ENCODE measurements at regions not wholly inside any gene's neighbourhood (a gene's known extent, or its start where the extent isn't known, plus 50 kb on each side); places are given as distances from the start of the nearest gene placed in this dataset.

DNA sequence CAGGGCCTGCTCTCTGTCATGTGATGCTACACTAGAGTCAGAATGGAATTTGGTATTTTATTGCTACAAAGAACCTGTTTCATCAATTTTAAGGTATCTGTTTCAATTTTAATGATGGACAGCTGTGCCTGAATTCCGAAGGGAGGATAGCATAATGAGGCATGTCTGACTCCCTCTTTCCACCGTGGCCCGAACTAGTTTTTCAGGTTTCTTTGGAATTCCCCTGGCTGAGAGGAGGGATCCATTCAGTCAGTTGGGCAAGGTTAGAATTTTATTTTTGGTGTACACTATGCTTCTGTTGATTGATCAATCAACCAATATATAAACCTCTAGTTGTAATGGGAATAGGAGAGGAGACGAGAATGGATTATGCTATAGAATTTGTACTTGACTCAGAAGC lies 761.8 kb downstream of the FAM133A start:
- no peak for TF ChIP-seq EP300 (IDR thresholded peaks at IDR 0.05; ENCODE audit: borderline replicate concordance)

DNA sequence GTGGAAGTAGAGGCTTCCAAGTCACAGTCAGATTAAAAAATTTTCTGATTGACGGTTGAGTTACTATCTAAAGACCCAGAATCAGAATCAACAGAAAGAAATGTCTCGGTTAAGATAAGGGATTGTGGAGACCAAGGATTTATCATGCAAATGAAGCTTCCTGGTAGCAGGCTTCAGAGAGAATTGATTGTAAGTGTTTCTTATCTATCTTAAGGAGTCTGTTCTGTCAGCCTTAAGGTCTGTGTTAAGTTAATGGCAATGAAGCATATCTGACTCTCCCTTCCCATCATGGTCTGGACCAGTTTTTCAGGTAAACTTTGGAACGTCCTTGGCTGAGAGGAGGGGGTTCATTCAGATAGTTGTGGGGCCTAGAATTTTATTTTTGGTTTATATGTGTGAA lies 780.2 kb downstream of the FAM133A start:
- TF ChIP-seq ZBTB7A (IDR thresholded peaks at IDR 0.05; ENCODE audit: low read depth) (no peak), TEAD4 (IDR thresholded peaks at IDR 0.05) (no peak), RAD21 (IDR thresholded peaks at IDR 0.05; ENCODE audit: low read depth) (no peak), CEBPB (IDR thresholded peaks at IDR 0.05) (no peak), TAF1 (IDR thresholded peaks at IDR 0.05; ENCODE audit: low read depth) (no peak), CREB1 (IDR thresholded peaks at IDR 0.05; ENCODE audit: low read depth) (no peak), YY1 (IDR thresholded peaks at IDR 0.05; ENCODE audit: low read depth) (no peak), NFIC (IDR thresholded peaks at IDR 0.05) (no peak), TCF12 (IDR thresholded peaks at IDR 0.05; ENCODE audit: low read depth) (no peak), EP300 (IDR thresholded peaks at IDR 0.05; ENCODE audit: borderline replicate concordance) (no peak), FOXM1 (IDR thresholded peaks at IDR 0.05; ENCODE audit: borderline replicate concordance, low read depth) (no peak)
- TF ChIP-seq, protein P1, sequence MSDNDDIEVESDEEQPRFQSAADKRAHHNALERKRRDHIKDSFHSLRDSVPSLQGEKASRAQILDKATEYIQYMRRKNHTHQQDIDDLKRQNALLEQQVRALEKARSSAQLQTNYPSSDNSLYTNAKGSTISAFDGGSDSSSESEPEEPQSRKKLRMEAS (IDR thresholded peaks at IDR 0.05): no peak
- TF ChIP-seq, protein P2, sequence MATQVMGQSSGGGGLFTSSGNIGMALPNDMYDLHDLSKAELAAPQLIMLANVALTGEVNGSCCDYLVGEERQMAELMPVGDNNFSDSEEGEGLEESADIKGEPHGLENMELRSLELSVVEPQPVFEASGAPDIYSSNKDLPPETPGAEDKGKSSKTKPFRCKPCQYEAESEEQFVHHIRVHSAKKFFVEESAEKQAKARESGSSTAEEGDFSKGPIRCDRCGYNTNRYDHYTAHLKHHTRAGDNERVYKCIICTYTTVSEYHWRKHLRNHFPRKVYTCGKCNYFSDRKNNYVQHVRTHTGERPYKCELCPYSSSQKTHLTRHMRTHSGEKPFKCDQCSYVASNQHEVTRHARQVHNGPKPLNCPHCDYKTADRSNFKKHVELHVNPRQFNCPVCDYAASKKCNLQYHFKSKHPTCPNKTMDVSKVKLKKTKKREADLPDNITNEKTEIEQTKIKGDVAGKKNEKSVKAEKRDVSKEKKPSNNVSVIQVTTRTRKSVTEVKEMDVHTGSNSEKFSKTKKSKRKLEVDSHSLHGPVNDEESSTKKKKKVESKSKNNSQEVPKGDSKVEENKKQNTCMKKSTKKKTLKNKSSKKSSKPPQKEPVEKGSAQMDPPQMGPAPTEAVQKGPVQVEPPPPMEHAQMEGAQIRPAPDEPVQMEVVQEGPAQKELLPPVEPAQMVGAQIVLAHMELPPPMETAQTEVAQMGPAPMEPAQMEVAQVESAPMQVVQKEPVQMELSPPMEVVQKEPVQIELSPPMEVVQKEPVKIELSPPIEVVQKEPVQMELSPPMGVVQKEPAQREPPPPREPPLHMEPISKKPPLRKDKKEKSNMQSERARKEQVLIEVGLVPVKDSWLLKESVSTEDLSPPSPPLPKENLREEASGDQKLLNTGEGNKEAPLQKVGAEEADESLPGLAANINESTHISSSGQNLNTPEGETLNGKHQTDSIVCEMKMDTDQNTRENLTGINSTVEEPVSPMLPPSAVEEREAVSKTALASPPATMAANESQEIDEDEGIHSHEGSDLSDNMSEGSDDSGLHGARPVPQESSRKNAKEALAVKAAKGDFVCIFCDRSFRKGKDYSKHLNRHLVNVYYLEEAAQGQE (IDR thresholded peaks at IDR 0.05; ENCODE audit: low read depth): no peak

DNA sequence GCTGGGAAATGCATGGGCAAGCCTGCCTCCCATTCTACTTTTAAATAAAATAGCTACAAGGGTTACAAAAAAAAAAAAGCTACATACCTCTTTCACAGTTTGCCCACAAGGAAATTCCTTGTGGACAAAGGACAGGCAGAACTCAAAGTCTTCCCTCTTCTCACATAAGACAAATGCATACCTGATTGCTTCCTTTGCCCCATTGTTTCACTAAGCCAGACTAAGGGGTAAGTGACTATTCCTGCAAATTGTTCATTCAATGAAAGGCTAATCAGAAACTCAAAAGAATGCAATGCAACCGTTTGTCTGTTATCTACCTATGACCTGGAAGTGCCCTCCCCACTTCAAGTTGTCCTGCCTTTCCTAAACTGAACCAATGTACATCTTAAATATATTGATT lies 780.6 kb downstream of the FAM133A start:
- TF ChIP-seq EP300 (IDR thresholded peaks at IDR 0.05; ENCODE audit: borderline replicate concordance) (no peak), ZBTB7A (IDR thresholded peaks at IDR 0.05; ENCODE audit: low read depth) (no peak), FOXM1 (IDR thresholded peaks at IDR 0.05; ENCODE audit: borderline replicate concordance, low read depth) (no peak), NFIC (IDR thresholded peaks at IDR 0.05) (no peak), YY1 (IDR thresholded peaks at IDR 0.05; ENCODE audit: low read depth) (no peak), EGR1 (IDR thresholded peaks at IDR 0.05) (no peak), CREB1 (IDR thresholded peaks at IDR 0.05; ENCODE audit: low read depth) (no peak), TCF12 (IDR thresholded peaks at IDR 0.05; ENCODE audit: low read depth) (no peak), CEBPB (IDR thresholded peaks at IDR 0.05) (no peak), TEAD4 (IDR thresholded peaks at IDR 0.05) (no peak), TAF1 (IDR thresholded peaks at IDR 0.05; ENCODE audit: low read depth) (no peak), RAD21 (IDR thresholded peaks at IDR 0.05; ENCODE audit: low read depth) (no peak)
- TF ChIP-seq, protein P3, sequence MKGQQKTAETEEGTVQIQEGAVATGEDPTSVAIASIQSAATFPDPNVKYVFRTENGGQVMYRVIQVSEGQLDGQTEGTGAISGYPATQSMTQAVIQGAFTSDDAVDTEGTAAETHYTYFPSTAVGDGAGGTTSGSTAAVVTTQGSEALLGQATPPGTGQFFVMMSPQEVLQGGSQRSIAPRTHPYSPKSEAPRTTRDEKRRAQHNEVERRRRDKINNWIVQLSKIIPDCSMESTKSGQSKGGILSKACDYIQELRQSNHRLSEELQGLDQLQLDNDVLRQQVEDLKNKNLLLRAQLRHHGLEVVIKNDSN (IDR thresholded peaks at IDR 0.05): no peak
- TF ChIP-seq, protein P2 (IDR thresholded peaks at IDR 0.05; ENCODE audit: low read depth): no peak
- TF ChIP-seq, protein P1 (IDR thresholded peaks at IDR 0.05): no peak

DNA sequence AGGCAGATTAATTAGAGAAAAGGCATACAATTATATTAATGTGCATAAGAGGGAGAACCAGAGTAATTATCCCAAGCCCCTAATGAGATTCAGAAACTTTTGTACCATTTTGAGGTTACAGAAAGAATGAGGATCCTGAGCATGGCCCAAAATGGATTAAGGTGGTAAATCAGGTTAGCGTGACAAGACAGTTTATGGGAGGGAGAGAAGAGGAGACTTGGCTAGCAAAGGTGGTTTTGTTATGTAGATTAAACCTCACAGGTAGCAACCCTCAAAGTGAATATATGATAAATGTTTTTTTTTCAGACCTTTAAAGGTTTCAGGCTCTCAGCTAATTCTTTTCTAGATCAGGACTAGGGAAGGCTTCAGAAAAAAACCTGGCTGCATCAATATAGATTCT lies 781.8 kb downstream of the FAM133A start:
- TF ChIP-seq ZBTB7A (IDR thresholded peaks at IDR 0.05; ENCODE audit: low read depth): no peak
- TF ChIP-seq EGR1 (IDR thresholded peaks at IDR 0.05): no peak
- TF ChIP-seq CREB1 (IDR thresholded peaks at IDR 0.05; ENCODE audit: low read depth): no peak
- no peak for TF ChIP-seq NFIC (IDR thresholded peaks at IDR 0.05)
- TF ChIP-seq, protein P2 (IDR thresholded peaks at IDR 0.05; ENCODE audit: low read depth): no peak
- no peak for TF ChIP-seq RAD21 (IDR thresholded peaks at IDR 0.05; ENCODE audit: low read depth)
- no peak for TF ChIP-seq FOXM1 (IDR thresholded peaks at IDR 0.05; ENCODE audit: borderline replicate concordance, low read depth)
- TF ChIP-seq TAF1 (IDR thresholded peaks at IDR 0.05; ENCODE audit: low read depth): no peak
- no peak for TF ChIP-seq YY1 (IDR thresholded peaks at IDR 0.05; ENCODE audit: low read depth)
- no peak for TF ChIP-seq TCF12 (IDR thresholded peaks at IDR 0.05; ENCODE audit: low read depth)
- TF ChIP-seq TEAD4 (IDR thresholded peaks at IDR 0.05): no peak
- TF ChIP-seq CEBPB (IDR thresholded peaks at IDR 0.05): no peak
- no peak for TF ChIP-seq EP300 (IDR thresholded peaks at IDR 0.05; ENCODE audit: borderline replicate concordance)
- TF ChIP-seq, protein P3 (IDR thresholded peaks at IDR 0.05): no peak
